ENCODE measurements at regions not wholly inside any gene's neighbourhood (a gene's known extent, or its start where the extent isn't known, plus 50 kb on each side); places are given as distances from the start of the nearest gene placed in this dataset.

DNA sequence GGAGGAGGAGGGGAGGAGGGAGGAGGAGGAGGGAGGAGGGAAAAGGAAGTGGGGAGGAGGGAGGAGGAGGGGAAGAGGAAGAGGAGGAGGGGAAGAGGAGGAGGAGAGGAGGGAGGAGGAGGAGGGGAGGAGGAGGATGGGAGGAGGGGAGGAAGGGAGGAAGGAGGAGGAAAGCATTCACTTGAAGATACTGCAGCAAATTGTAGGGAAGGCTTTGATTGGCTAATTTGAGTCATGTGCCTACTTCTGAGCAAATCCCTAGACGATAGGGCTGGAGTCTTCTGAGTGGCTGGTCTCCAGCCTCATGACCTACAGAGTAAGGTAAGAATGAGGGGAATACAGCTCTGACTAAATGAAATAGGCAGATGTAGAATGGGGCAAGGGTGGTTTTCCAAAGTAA, 783.2 kb upstream of the RBFOX1 start:
- TF ChIP-seq TSHZ2 (CRISPR knock-in tag; IDR thresholded peaks at IDR 0.05) (no peak), ZFP3 (CRISPR knock-in tag; IDR thresholded peaks at IDR 0.05) (no peak), ZC3H10 (CRISPR knock-in tag; IDR thresholded peaks at IDR 0.05) (no peak), TOX (CRISPR knock-in tag; IDR thresholded peaks at IDR 0.05; ENCODE audit: borderline replicate concordance) (no peak), RARB (CRISPR knock-in tag; IDR thresholded peaks at IDR 0.05) (no peak), ZNF565 (CRISPR knock-in tag; conservative IDR thresholded peaks at IDR 0.05; ENCODE audit: low read depth) (no peak), POU6F1 (CRISPR knock-in tag; IDR thresholded peaks at IDR 0.05; ENCODE audit: borderline replicate concordance, low read depth) (no peak)
- no peak for ATAC-seq

- no peak for ATAC-seq
- no peak for TF ChIP-seq ZC3H10 (CRISPR knock-in tag; IDR thresholded peaks at IDR 0.05)
- TF ChIP-seq ZNF70 (CRISPR knock-in tag; IDR thresholded peaks at IDR 0.05) = no peak
- no peak for TF ChIP-seq BACH2 (CRISPR knock-in tag; IDR thresholded peaks at IDR 0.05; ENCODE audit: borderline replicate concordance)
- TF ChIP-seq ZFP30 (CRISPR knock-in tag; IDR thresholded peaks at IDR 0.05) = no peak
- no peak for TF ChIP-seq TSHZ2 (CRISPR knock-in tag; IDR thresholded peaks at IDR 0.05)
- TF ChIP-seq ARNTL (CRISPR knock-in tag; IDR thresholded peaks at IDR 0.05; ENCODE audit: borderline replicate concordance, low read depth) = no peak
- no peak for TF ChIP-seq ISL1 (CRISPR knock-in tag; IDR thresholded peaks at IDR 0.05)
- TF ChIP-seq CSDC2 (CRISPR knock-in tag; IDR thresholded peaks at IDR 0.05) = no peak
- TF ChIP-seq RARB (CRISPR knock-in tag; IDR thresholded peaks at IDR 0.05) = no peak
- TF ChIP-seq CREB5 (CRISPR knock-in tag; IDR thresholded peaks at IDR 0.05; ENCODE audit: low read depth) = no peak
- TF ChIP-seq, protein P1, sequence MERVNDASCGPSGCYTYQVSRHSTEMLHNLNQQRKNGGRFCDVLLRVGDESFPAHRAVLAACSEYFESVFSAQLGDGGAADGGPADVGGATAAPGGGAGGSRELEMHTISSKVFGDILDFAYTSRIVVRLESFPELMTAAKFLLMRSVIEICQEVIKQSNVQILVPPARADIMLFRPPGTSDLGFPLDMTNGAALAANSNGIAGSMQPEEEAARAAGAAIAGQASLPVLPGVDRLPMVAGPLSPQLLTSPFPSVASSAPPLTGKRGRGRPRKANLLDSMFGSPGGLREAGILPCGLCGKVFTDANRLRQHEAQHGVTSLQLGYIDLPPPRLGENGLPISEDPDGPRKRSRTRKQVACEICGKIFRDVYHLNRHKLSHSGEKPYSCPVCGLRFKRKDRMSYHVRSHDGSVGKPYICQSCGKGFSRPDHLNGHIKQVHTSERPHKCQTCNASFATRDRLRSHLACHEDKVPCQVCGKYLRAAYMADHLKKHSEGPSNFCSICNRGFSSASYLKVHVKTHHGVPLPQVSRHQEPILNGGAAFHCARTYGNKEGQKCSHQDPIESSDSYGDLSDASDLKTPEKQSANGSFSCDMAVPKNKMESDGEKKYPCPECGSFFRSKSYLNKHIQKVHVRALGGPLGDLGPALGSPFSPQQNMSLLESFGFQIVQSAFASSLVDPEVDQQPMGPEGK (CRISPR knock-in tag; IDR thresholded peaks at IDR 0.05; ENCODE audit: borderline replicate concordance) = no peak
- no peak for TF ChIP-seq ZNF565 (CRISPR knock-in tag; conservative IDR thresholded peaks at IDR 0.05; ENCODE audit: low read depth)
- TF ChIP-seq GLIS3 (CRISPR knock-in tag; IDR thresholded peaks at IDR 0.05) = no peak
- TF ChIP-seq ZFP3 (CRISPR knock-in tag; IDR thresholded peaks at IDR 0.05) = no peak
Measured at GRCh38 chr16:6548507-6548906, 784.1 kb upstream of the RBFOX1 start.

DNA sequence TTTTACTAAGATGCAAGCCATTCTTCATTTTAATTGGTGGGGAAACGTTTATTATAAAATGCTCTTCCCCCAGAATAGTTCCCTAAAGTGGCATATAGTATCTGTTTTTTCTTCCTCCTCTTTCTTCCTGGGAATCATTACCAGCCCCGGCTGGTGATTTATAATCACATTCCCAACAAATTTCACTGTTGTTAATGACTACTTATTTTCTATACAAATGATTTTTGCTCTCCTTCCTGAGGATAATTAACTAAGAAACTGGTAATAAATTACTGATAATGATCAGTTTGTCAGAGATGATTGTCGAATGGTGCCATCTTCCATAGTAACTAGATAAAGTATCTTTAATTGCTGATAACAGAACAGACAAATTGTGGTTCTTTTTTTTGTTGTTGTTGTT, 785.5 kb upstream of the RBFOX1 start:
- no peak for ATAC-seq
- TF ChIP-seq ZNF70 (CRISPR knock-in tag; IDR thresholded peaks at IDR 0.05) (no peak), TOX (CRISPR knock-in tag; IDR thresholded peaks at IDR 0.05; ENCODE audit: borderline replicate concordance) (no peak), ESRRG (CRISPR knock-in tag; IDR thresholded peaks at IDR 0.05) (no peak), ZFP30 (CRISPR knock-in tag; IDR thresholded peaks at IDR 0.05) (no peak), BACH2 (CRISPR knock-in tag; IDR thresholded peaks at IDR 0.05; ENCODE audit: borderline replicate concordance) (no peak), CSRNP3 (CRISPR knock-in tag; IDR thresholded peaks at IDR 0.05) (no peak), GLIS3 (CRISPR knock-in tag; IDR thresholded peaks at IDR 0.05) (no peak), ISL1 (CRISPR knock-in tag; IDR thresholded peaks at IDR 0.05) (no peak)
- TF ChIP-seq, protein P1 (CRISPR knock-in tag; IDR thresholded peaks at IDR 0.05; ENCODE audit: borderline replicate concordance) = no peak

Measured in SK-N-SH treated with all-trans-retinoic acid at 6 μM for 48 hours (cell line).